Heart left ventricle (tissue), 13 donors: ENCODE measurements at regions not wholly inside any gene's neighbourhood (a gene's known extent, or its start where the extent isn't known, plus 50 kb on each side); places are given as distances from the start of the nearest gene placed in this dataset.

Experiments used
- CTCF ChIP-seq, 12 donors: fragments of 200-600 bp; sonication (generic) in 4 of 12; IDR thresholded peaks; one replicate each; pipeline versions ENCODE4 v1.5.0 to v1.8.0; 2018 to 2022; ENCODE audit warnings: antibody characterized with exemption in 12 of 12, mild to moderate bottlenecking in 5 of 12
- POLR2A ChIP-seq, 2 donors: fragments of 450-650 bp; IDR thresholded peaks; one replicate each; pipeline ENCODE4 v1.6.1; 2017; ENCODE audit warnings: antibody characterized with exemption in 2 of 2, mild to moderate bottlenecking in 2 of 2, moderate library complexity in 2 of 2
- donor health status: ischemic (EF 13 %, LVEDD 7.1; RV severe dilation, severe dysfunction).
- donor health status: DM: no; HTN: yes; CAD: no.
- donor health status: DM: no; HTN: no; CAD: no.
- donor health status: ischemic (EF 25% LVEDD 6.9; RV normal size, moderate dysfunction).
- donor health status: ischemic (EF 25% LVEDD 5.7; RV mildly dilated, moderate dysfunction).
- donor health status: ischemic (EF 35%, LVEDD 5.7; RV mildly dilated, moderate dysfunction).
- donor health status: nonischemic (EF 11% LVEDD 7.7; RV severe dilation, severe dysfunction).
- donor health status: DM: yes; HTN: yes; CAD: no.
- donor health status: PGD.
- donor health status: ischemic (EF 29% LVEDD 5.4; RV normal size, mild dysfunction).
- donor health status: nonischemic (EF 23%, LVEDD 6.1; RV moderate dilation, normal function).

- TF ChIP-seq CTCF (IDR thresholded peaks at IDR 0.05): no peak
- TF ChIP-seq POLR2A (IDR thresholded peaks at IDR 0.05): no peak
Measured at GRCh38 chr18:66344227-66344626, 259.7 kb downstream of the CDH19 start.
